Suprapubic skin (tissue), 4 donors: ENCODE measurements at regions not wholly inside any gene's neighbourhood (a gene's known extent, or its start where the extent isn't known, plus 50 kb on each side); places are given as distances from the start of the nearest gene placed in this dataset.
"Not testable (repeated sequence)": the region's sequence is repeated elsewhere in the genome, so short reads cannot be mapped to it uniquely, and the experiment has no call there.

Experiments
- EP300 ChIP-seq: sonication (generic); formaldehyde crosslinking; IDR thresholded peaks from one replicate; pipeline ENCODE4 v1.6.1; 2017; ENCODE audit warnings: antibody characterized with exemption
- POLR2A ChIP-seq, 2 donors: fragments of 450-650 bp; IDR thresholded peaks; one replicate each; pipeline ENCODE4 v1.6.1; 2017; ENCODE audit warnings: antibody characterized with exemption in 2 of 2, mild to moderate bottlenecking in 2 of 2, moderate library complexity in 2 of 2
- POLR2AphosphoS5 ChIP-seq, 3 donors: sonication (generic); formaldehyde crosslinking; IDR thresholded peaks; one replicate each; pipeline ENCODE4 v1.6.1; 2017; ENCODE audit warnings: antibody characterized with exemption in 3 of 3
- TF ChIP-seq, protein P1 (sequence below), 2 donors: fragments of 200-600 bp in 1 of 2; fragments of 450-650 bp in 1 of 2; sonication (generic) in 1 of 2; IDR thresholded peaks; one replicate each; pipeline ENCODE4 v1.5.1; 2016 to 2019; ENCODE audit warnings: antibody characterized with exemption in 2 of 2, mild to moderate bottlenecking in 1 of 2, moderate library complexity in 1 of 2

DNA sequence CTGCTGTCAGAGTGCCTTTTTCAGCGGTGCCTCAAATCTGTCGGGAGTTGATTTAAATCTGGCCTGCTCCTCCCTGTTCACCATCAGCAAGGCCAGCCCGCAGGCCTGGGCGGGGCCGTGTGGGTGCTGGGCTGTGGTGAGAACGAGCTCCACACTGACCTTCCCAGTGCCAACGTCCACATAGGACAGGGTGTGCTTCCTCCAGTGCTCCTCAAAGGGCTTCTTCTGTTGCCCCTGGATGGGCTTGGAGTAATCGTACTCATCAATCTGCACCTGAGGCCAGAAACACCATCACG, 50.2 kb upstream of the LPCAT1 start:
- TF ChIP-seq, protein P1, sequence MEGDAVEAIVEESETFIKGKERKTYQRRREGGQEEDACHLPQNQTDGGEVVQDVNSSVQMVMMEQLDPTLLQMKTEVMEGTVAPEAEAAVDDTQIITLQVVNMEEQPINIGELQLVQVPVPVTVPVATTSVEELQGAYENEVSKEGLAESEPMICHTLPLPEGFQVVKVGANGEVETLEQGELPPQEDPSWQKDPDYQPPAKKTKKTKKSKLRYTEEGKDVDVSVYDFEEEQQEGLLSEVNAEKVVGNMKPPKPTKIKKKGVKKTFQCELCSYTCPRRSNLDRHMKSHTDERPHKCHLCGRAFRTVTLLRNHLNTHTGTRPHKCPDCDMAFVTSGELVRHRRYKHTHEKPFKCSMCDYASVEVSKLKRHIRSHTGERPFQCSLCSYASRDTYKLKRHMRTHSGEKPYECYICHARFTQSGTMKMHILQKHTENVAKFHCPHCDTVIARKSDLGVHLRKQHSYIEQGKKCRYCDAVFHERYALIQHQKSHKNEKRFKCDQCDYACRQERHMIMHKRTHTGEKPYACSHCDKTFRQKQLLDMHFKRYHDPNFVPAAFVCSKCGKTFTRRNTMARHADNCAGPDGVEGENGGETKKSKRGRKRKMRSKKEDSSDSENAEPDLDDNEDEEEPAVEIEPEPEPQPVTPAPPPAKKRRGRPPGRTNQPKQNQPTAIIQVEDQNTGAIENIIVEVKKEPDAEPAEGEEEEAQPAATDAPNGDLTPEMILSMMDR (IDR thresholded peaks at IDR 0.05): not testable (repeated sequence)
- not testable (repeated sequence) for TF ChIP-seq POLR2A (IDR thresholded peaks at IDR 0.05); EP300; POLR2AphosphoS5 (IDR thresholded peaks at IDR 0.05)
